HL-60 (cell line): ENCODE measurements at regions not wholly inside any gene's neighbourhood (a gene's known extent, or its start where the extent isn't known, plus 50 kb on each side); places are given as distances from the start of the nearest gene placed in this dataset.

Experiments used
- DNase-seq, 2 experiments: peaks; one replicate each; pipeline ENCODE4 v3.0.0-alpha.2; 2010 to 2020; ENCODE audit warnings: low read depth in 1 of 2, low spot score in 1 of 2
- H3K27ac ChIP-seq: fragments of 250-450 bp; sonication (Bioruptor Pico); replicated peaks from 2 replicates; pipeline ENCODE4 v1.5.1; 2020; ENCODE audit warnings: mild to moderate bottlenecking, moderate library complexity
- H3K27me3 ChIP-seq: fragments of 250-450 bp; sonication (Bioruptor Pico); 2 replicates; pipeline ENCODE4 v1.5.1; 2021; ENCODE audit warnings: mild to moderate bottlenecking, moderate library complexity; ENCODE audit not compliant: insufficient read depth, poor library complexity, severe bottlenecking
- H3K4me3 ChIP-seq: replicated peaks from 2 replicates; pipeline ENCODE4 v1.5.1; 2011; ENCODE audit warnings: mild to moderate bottlenecking, control low read depth, low read length; ENCODE audit not compliant: insufficient read depth
- GABPA ChIP-seq: IDR thresholded peaks from 2 replicates; pipeline ENCODE4 v1.6.1; 2012; ENCODE audit warnings: low read depth
- POLR2AphosphoS5 ChIP-seq: IDR thresholded peaks from 2 replicates; pipeline ENCODE4 v1.6.1; 2012; ENCODE audit warnings: low read depth
- REST ChIP-seq: IDR thresholded peaks from 2 replicates; pipeline ENCODE4 v1.6.1; 2012; ENCODE audit warnings: low read depth; ENCODE audit not compliant: insufficient replicate concordance
- SPI1 ChIP-seq: IDR thresholded peaks from 2 replicates; pipeline ENCODE4 v1.6.1; 2012; ENCODE audit warnings: low read depth, mild to moderate bottlenecking, borderline replicate concordance
- TF ChIP-seq, protein P1 (sequence below): IDR thresholded peaks from one replicate; pipeline ENCODE4 v1.5.1; 2011; ENCODE audit warnings: low read length, control low read depth, inconsistent platforms; ENCODE audit not compliant: insufficient read depth

GRCh38 chr5:40071870-40072269 is 607.8 kb upstream of the PTGER4 start:
- H3K27ac ChIP-seq: no peak overlapping the region
- no peak overlapping the region for H3K4me3 ChIP-seq
- TF ChIP-seq, protein P1, sequence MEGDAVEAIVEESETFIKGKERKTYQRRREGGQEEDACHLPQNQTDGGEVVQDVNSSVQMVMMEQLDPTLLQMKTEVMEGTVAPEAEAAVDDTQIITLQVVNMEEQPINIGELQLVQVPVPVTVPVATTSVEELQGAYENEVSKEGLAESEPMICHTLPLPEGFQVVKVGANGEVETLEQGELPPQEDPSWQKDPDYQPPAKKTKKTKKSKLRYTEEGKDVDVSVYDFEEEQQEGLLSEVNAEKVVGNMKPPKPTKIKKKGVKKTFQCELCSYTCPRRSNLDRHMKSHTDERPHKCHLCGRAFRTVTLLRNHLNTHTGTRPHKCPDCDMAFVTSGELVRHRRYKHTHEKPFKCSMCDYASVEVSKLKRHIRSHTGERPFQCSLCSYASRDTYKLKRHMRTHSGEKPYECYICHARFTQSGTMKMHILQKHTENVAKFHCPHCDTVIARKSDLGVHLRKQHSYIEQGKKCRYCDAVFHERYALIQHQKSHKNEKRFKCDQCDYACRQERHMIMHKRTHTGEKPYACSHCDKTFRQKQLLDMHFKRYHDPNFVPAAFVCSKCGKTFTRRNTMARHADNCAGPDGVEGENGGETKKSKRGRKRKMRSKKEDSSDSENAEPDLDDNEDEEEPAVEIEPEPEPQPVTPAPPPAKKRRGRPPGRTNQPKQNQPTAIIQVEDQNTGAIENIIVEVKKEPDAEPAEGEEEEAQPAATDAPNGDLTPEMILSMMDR: no peak
- TF ChIP-seq GABPA (no peak), REST (no peak), SPI1 (no peak), POLR2AphosphoS5 (no peak)
- no peaks in the 10 kb centered on the region for H3K27me3 ChIP-seq
- no peak for DNase-seq

- no peak for DNase-seq
- H3K4me3 ChIP-seq: no peak overlapping the region
- H3K27ac ChIP-seq: no peak overlapping the region
- no peak for TF ChIP-seq REST
- no peak for TF ChIP-seq POLR2AphosphoS5
- no peak for TF ChIP-seq SPI1
- TF ChIP-seq GABPA: no peak
- TF ChIP-seq, protein P1: no peak
- H3K27me3 ChIP-seq: no peaks in the 10 kb centered on the region
Observed at GRCh38 chr5:40066616-40067015, 613.1 kb upstream of the PTGER4 start.

DNA sequence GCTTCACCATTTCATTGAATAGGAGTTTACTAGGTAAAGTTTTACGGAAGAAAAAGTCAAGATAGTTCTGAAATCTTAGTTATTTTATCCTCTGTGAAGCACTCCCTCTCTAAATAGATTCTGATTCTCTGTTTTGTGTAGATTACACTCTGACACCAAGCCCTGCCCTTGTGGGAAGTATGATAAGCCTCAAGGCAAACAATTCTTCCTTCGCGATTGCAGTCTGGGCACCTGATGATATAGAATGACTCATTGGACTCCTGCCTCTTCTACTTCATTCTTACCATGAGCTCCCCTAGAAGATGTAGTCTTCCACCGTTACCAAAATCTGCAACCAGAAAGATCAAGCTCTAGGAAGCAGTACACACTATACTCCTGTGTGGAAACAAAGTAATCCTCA is 626.9 kb upstream of the PTGER4 start:
- no peak overlapping the region for H3K4me3 ChIP-seq
- no peaks in the 10 kb centered on the region for H3K27me3 ChIP-seq
- no peak for DNase-seq
- H3K27ac ChIP-seq: no peak overlapping the region
- TF ChIP-seq SPI1: no peak
- TF ChIP-seq REST: no peak
- no peak for TF ChIP-seq GABPA
- no peak for TF ChIP-seq POLR2AphosphoS5
- TF ChIP-seq, protein P1: no peak
